HEK293 (cell line): ENCODE measurements at regions not wholly inside any gene's neighbourhood (a gene's known extent, or its start where the extent isn't known, plus 50 kb on each side); places are given as distances from the start of the nearest gene placed in this dataset.

Experiments used
- CTCF ChIA-PET: fragments of 350-600 bp; formaldehyde crosslinking; extraction: SDS; loops from one replicate; lab custom pipeline; 2021; ENCODE audit warnings: antibody characterized with exemption; lab: Yijun Ruan, JAX
- POLR2A ChIA-PET: fragments of 300-600 bp; formaldehyde crosslinking; extraction: SDS; loops from one replicate; lab custom pipeline; 2020; ENCODE audit warnings: antibody characterized with exemption, inconsistent platforms; lab: Yijun Ruan, JAX
- H3K27ac ChIP-seq: fragments of 200-500 bp; sonication (Bioruptor generic); 2 replicates; pipeline ENCODE4 v1.5.1; 2014; ENCODE audit warnings: low read depth, low read length, control low read depth, inconsistent platforms; ENCODE audit errors: extremely low read depth
- H3K36me3 ChIP-seq, 2 experiments: fragments of 200-500 bp in 1 of 2; sonication (Bioruptor generic) in 1 of 2; 1 replicate in 1 of 2; 2 replicates in 1 of 2; pipeline ENCODE4 v1.5.1; 2014 to 2017; ENCODE audit warnings: inconsistent platforms in 2 of 2, low read length in 2 of 2; ENCODE audit not compliant: control insufficient read depth in 2 of 2, insufficient read depth in 1 of 2
- H3K4me1 ChIP-seq: fragments of 200-500 bp; sonication (Bioruptor generic); 2 replicates; pipeline ENCODE4 v1.5.1; 2014; ENCODE audit warnings: mild to moderate bottlenecking, low read length, inconsistent platforms; ENCODE audit not compliant: control insufficient read depth, insufficient read depth
- H3K4me3 ChIP-seq: 2 replicates; pipeline ENCODE4 v1.5.1; 2011; ENCODE audit warnings: low read depth, mild to moderate bottlenecking, control low read depth, low read length, moderate library complexity
- H3K9me3 ChIP-seq: fragments of 200-500 bp; sonication (Bioruptor generic); 2 replicates; pipeline ENCODE4 v1.5.1; 2014; ENCODE audit warnings: low read depth, low read length, inconsistent platforms; ENCODE audit not compliant: control insufficient read depth, insufficient read depth
- HOXA7 ChIP-seq: sonication (generic); formaldehyde crosslinking; IDR thresholded peaks from 2 replicates; pipeline ENCODE4 v1.8.1; 2022; ENCODE audit warnings: missing genetic modification reagents, borderline replicate concordance
- KLF16 ChIP-seq: fragments of 450-650 bp; formaldehyde crosslinking; IDR thresholded peaks from 2 replicates; pipeline ENCODE4 v1.5.1; 2017; ENCODE audit warnings: missing biosample characterization, missing genetic modification characterization
- SP3 ChIP-seq: fragments of 450-650 bp; formaldehyde crosslinking; IDR thresholded peaks from 2 replicates; pipeline ENCODE4 v1.5.1; 2016; ENCODE audit warnings: missing biosample characterization, missing genetic modification characterization
- WT1 ChIP-seq: fragments of 450-650 bp; formaldehyde crosslinking; IDR thresholded peaks from 2 replicates; pipeline ENCODE4 v1.5.1; 2016; ENCODE audit warnings: missing biosample characterization, missing genetic modification characterization
- YY1 ChIP-seq: fragments of 450-650 bp; formaldehyde crosslinking; IDR thresholded peaks from 2 replicates; pipeline ENCODE4 v1.5.1; 2018; ENCODE audit warnings: missing biosample characterization, missing genetic modification characterization
- ZBTB21 ChIP-seq: fragments of 450-650 bp; formaldehyde crosslinking; IDR thresholded peaks from 2 replicates; pipeline ENCODE4 v1.5.1; 2017; ENCODE audit warnings: missing biosample characterization, missing genetic modification characterization
- ZFHX2 ChIP-seq: fragments of 450-650 bp; formaldehyde crosslinking; conservative IDR thresholded peaks from 2 replicates; pipeline ENCODE4 v1.5.1; 2016; ENCODE audit warnings: missing biosample characterization, missing genetic modification characterization
- ZFP41 ChIP-seq: fragments of 450-650 bp; formaldehyde crosslinking; IDR thresholded peaks from 2 replicates; pipeline ENCODE4 v1.5.1; 2016; ENCODE audit warnings: missing biosample characterization, missing genetic modification characterization, borderline replicate concordance
- ZNF266 ChIP-seq: fragments of 450-650 bp; formaldehyde crosslinking; IDR thresholded peaks from 2 replicates; pipeline ENCODE4 v1.5.1; 2016; ENCODE audit warnings: missing biosample characterization, missing genetic modification characterization, low read depth
- ZNF391 ChIP-seq: fragments of 450-650 bp; formaldehyde crosslinking; IDR thresholded peaks from 2 replicates; pipeline ENCODE4 v1.5.1; 2016; ENCODE audit warnings: low read depth, missing biosample characterization, missing genetic modification characterization, borderline replicate concordance
- ZNF426 ChIP-seq: fragments of 450-650 bp; formaldehyde crosslinking; IDR thresholded peaks from 2 replicates; pipeline ENCODE4 v1.5.1; 2017; ENCODE audit warnings: missing biosample characterization, missing genetic modification characterization, mild to moderate bottlenecking, inconsistent platforms, moderate library complexity
- ZNF521 ChIP-seq: fragments of 450-650 bp; formaldehyde crosslinking; IDR thresholded peaks from 2 replicates; pipeline ENCODE4 v1.5.1; 2017; ENCODE audit warnings: missing biosample characterization, mild to moderate bottlenecking, missing genetic modification characterization
- ZNF549 ChIP-seq: fragments of 450-650 bp; IDR thresholded peaks from 2 replicates; pipeline ENCODE4 v1.5.1; 2018; ENCODE audit warnings: missing biosample characterization, missing genetic modification characterization, mild to moderate bottlenecking, inconsistent platforms, moderate library complexity
- ZNF660 ChIP-seq: fragments of 450-650 bp; IDR thresholded peaks from 2 replicates; pipeline ENCODE4 v1.5.1; 2018; ENCODE audit warnings: missing biosample characterization, mild to moderate bottlenecking, missing genetic modification characterization
- ZNF664 ChIP-seq: fragments of 450-650 bp; formaldehyde crosslinking; IDR thresholded peaks from 2 replicates; pipeline ENCODE4 v1.5.1; 2016; ENCODE audit warnings: missing biosample characterization, missing genetic modification characterization
- ZNF843 ChIP-seq: fragments of 450-650 bp; formaldehyde crosslinking; IDR thresholded peaks from 2 replicates; pipeline ENCODE4 v1.5.1; 2016; ENCODE audit warnings: missing biosample characterization, missing genetic modification characterization
- ZXDB ChIP-seq: fragments of 450-650 bp; formaldehyde crosslinking; IDR thresholded peaks from 2 replicates; pipeline ENCODE4 v1.5.1; 2016; ENCODE audit warnings: missing biosample characterization, missing genetic modification characterization
- TF ChIP-seq, protein P1 (sequence below): fragments of 450-650 bp; formaldehyde crosslinking; IDR thresholded peaks from 2 replicates; pipeline ENCODE4 v1.5.1; 2017; ENCODE audit warnings: missing biosample characterization, missing genetic modification characterization
- TF ChIP-seq, protein P2 (sequence below): fragments of 450-650 bp; formaldehyde crosslinking; IDR thresholded peaks from 2 replicates; pipeline ENCODE4 v1.5.1; 2016; ENCODE audit warnings: missing biosample characterization, missing genetic modification characterization

DNA sequence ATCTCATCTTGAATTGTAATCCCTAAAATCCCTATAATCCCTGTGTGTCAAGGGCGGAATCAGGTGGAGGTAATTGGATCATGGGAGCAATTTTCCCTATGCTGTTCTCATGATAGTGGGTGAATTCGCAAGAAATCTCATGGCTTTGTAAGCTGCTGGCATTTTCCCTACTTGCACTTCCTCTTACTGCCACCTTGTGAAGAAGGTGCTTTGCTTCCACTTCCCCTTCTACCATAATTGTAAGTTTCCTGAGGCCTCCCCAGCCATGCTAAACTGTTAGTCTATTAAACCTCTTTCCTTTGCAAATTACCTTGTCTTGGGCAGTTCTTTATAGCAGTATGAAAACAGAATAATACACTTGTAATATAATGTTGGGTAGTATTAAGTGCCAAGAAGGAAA, 1087.4 kb upstream of the SLIT2 start:
- ChIA-PET POLR2A (no interaction called here), CTCF (no interaction called here)
- no peaks in the 10 kb centered on the region for H3K4me1 ChIP-seq
- H3K9me3 ChIP-seq = no peaks in the 10 kb centered on the region
- H3K36me3 ChIP-seq = no peaks in the 10 kb centered on the region
- H3K4me3 ChIP-seq = no peak overlapping the region
- H3K27ac ChIP-seq = no peak overlapping the region
- TF ChIP-seq ZFP41 (tag by site-specific recombination) = no peak
- TF ChIP-seq YY1 = no peak
- no peak for TF ChIP-seq ZNF664 (tag by site-specific recombination)
- no peak for TF ChIP-seq ZNF266 (tag by site-specific recombination)
- no peak for TF ChIP-seq ZNF843
- no peak for TF ChIP-seq ZFHX2 (tag by site-specific recombination)
- TF ChIP-seq ZNF549 (tag by site-specific recombination) = no peak
- no peak for TF ChIP-seq HOXA7
- no peak for TF ChIP-seq ZNF426 (tag by site-specific recombination)
- TF ChIP-seq WT1 (tag by site-specific recombination) = no peak
- TF ChIP-seq, protein P1, sequence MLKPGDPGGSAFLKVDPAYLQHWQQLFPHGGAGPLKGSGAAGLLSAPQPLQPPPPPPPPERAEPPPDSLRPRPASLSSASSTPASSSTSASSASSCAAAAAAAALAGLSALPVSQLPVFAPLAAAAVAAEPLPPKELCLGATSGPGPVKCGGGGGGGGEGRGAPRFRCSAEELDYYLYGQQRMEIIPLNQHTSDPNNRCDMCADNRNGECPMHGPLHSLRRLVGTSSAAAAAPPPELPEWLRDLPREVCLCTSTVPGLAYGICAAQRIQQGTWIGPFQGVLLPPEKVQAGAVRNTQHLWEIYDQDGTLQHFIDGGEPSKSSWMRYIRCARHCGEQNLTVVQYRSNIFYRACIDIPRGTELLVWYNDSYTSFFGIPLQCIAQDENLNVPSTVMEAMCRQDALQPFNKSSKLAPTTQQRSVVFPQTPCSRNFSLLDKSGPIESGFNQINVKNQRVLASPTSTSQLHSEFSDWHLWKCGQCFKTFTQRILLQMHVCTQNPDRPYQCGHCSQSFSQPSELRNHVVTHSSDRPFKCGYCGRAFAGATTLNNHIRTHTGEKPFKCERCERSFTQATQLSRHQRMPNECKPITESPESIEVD = no peak
- TF ChIP-seq ZNF521 (tag by site-specific recombination) = no peak
- TF ChIP-seq SP3 (tag by site-specific recombination) = no peak
- TF ChIP-seq, protein P2, sequence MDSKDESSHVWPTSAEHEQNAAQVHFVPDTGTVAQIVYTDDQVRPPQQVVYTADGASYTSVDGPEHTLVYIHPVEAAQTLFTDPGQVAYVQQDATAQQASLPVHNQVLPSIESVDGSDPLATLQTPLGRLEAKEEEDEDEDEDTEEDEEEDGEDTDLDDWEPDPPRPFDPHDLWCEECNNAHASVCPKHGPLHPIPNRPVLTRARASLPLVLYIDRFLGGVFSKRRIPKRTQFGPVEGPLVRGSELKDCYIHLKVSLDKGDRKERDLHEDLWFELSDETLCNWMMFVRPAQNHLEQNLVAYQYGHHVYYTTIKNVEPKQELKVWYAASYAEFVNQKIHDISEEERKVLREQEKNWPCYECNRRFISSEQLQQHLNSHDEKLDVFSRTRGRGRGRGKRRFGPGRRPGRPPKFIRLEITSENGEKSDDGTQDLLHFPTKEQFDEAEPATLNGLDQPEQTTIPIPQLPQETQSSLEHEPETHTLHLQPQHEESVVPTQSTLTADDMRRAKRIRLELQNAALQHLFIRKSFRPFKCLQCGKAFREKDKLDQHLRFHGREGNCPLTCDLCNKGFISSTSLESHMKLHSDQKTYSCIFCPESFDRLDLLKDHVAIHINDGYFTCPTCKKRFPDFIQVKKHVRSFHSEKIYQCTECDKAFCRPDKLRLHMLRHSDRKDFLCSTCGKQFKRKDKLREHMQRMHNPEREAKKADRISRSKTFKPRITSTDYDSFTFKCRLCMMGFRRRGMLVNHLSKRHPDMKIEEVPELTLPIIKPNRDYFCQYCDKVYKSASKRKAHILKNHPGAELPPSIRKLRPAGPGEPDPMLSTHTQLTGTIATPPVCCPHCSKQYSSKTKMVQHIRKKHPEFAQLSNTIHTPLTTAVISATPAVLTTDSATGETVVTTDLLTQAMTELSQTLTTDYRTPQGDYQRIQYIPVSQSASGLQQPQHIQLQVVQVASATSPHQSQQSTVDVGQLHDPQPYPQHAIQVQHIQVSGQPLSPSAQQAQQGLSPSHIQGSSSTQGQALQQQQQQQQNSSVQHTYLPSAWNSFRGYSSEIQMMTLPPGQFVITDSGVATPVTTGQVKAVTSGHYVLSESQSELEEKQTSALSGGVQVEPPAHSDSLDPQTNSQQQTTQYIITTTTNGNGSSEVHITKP = no peak
- no peak for TF ChIP-seq ZBTB21 (tag by site-specific recombination)
- no peak for TF ChIP-seq ZXDB (tag by site-specific recombination)

DNA sequence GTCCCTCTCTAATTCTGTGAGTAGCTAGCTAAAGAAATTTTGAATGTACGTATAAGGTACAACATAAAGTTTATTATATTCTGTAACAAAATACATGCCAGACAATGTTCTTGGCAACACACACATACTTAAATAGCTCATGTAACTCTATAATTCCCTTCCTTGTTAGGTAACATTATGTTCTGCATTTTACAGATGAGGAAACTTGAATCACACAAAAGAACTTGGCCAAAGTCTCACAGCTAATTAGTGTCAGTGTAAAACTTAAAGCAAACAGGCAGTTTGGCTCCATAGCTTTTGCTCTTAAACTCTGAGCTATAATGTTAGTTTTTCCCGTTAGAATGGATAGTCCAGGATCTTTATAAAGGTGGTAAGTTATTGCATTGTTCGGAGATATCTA, 1091.8 kb upstream of the SLIT2 start:
- TF ChIP-seq ZNF391 (tag by site-specific recombination) (no peak), ZNF660 (tag by site-specific recombination) (no peak), ZXDB (tag by site-specific recombination) (no peak), KLF16 (tag by site-specific recombination) (no peak)
- H3K9me3 ChIP-seq = no peaks in the 10 kb centered on the region
- H3K27ac ChIP-seq = no peak overlapping the region
- ChIA-PET POLR2A (no interaction called here), CTCF (no interaction called here)
- H3K4me1 ChIP-seq = no peaks in the 10 kb centered on the region
- H3K4me3 ChIP-seq = no peak overlapping the region
- no peaks in the 10 kb centered on the region for H3K36me3 ChIP-seq
